PC-9 (cell line): ENCODE measurements at regions not wholly inside any gene's neighbourhood (a gene's known extent, or its start where the extent isn't known, plus 50 kb on each side); places are given as distances from the start of the nearest gene placed in this dataset.

Experiments used
- BruUV-seq: library from RNA; stranded (reverse); fragments of 400-500 nt; replicated peaks from 2 replicates; lab custom pipeline; 2021; lab: Mats Ljungman, UMichigan
- CTCF ChIA-PET: fragments of 300-600 bp; sonication (Branson Sonifier 250); formaldehyde crosslinking; loops from one replicate; lab custom pipeline; 2022; ENCODE audit warnings: antibody characterized with exemption; lab: Charles Lee
- POLR2A ChIA-PET: fragments of 300-600 bp; sonication (Branson Sonifier 250); formaldehyde crosslinking; loops from one replicate; lab custom pipeline; 2022; ENCODE audit warnings: antibody characterized with exemption; ENCODE audit not compliant: unreplicated experiment; lab: Charles Lee
- DNase-seq, 2 experiments: peaks; one replicate each; pipeline versions ENCODE4 v3.0.0 to v3.0.0-alpha.2; 2015 to 2022; ENCODE audit warnings: mixed read lengths in 1 of 2
- H2AFZ ChIP-seq: fragments of 200-600 bp; sonication (generic); 2 replicates; pipeline ENCODE4 v1.8.1; 2017; ENCODE audit warnings: antibody characterized with exemption
- H3F3A ChIP-seq: fragments of 200-600 bp; sonication (generic); 2 replicates; pipeline ENCODE4 v1.8.1; 2017; ENCODE audit warnings: antibody characterized with exemption, mild to moderate bottlenecking, low read depth; ENCODE audit not compliant: insufficient read depth
- H3K27ac ChIP-seq: fragments of 200-600 bp; sonication (generic); 2 replicates; pipeline ENCODE4 v1.6.1; 2016; ENCODE audit warnings: mixed run types
- H3K27me3 ChIP-seq: fragments of 200-600 bp; sonication (generic); 2 replicates; pipeline ENCODE4 v1.6.1; 2016; ENCODE audit warnings: low read depth, mixed run types; ENCODE audit not compliant: insufficient read depth
- H3K36me3 ChIP-seq: fragments of 200-600 bp; sonication (generic); 2 replicates; pipeline ENCODE4 v1.6.1; 2016; ENCODE audit warnings: low read depth, mixed run types
- H3K4me1 ChIP-seq: fragments of 200-600 bp; sonication (generic); replicated peaks from 2 replicates; pipeline ENCODE4 v1.6.1; 2016; ENCODE audit warnings: mixed run types; ENCODE audit not compliant: insufficient read depth
- H3K4me2 ChIP-seq: fragments of 200-600 bp; sonication (generic); 2 replicates; pipeline ENCODE4 v1.6.1; 2017; ENCODE audit warnings: mixed run types
- H3K4me3 ChIP-seq: fragments of 200-600 bp; sonication (generic); 2 replicates; pipeline ENCODE4 v1.6.1; 2016; ENCODE audit warnings: mixed run types
- H3K79me2 ChIP-seq: fragments of 200-600 bp; sonication (generic); 2 replicates; pipeline ENCODE4 v1.6.1; 2017; ENCODE audit warnings: low read depth, mixed run types
- H3K9me2 ChIP-seq: fragments of 200-600 bp; sonication (generic); 2 replicates; pipeline ENCODE4 v1.8.1; 2017; ENCODE audit warnings: mild to moderate bottlenecking; ENCODE audit not compliant: insufficient read depth
- H3K9me3 ChIP-seq: fragments of 200-600 bp; sonication (generic); 2 replicates; pipeline ENCODE4 v1.8.1; 2016; ENCODE audit warnings: low read depth; ENCODE audit not compliant: insufficient read depth
- H4K20me1 ChIP-seq: fragments of 200-600 bp; sonication (generic); 2 replicates; pipeline ENCODE4 v1.8.1; 2017; ENCODE audit not compliant: insufficient read depth
- CTCF ChIP-seq: fragments of 200-600 bp; sonication (generic); conservative IDR thresholded peaks from 2 replicates; pipeline ENCODE4 v1.6.1; 2017; ENCODE audit warnings: mixed run types, antibody characterized with exemption, mild to moderate bottlenecking, moderate library complexity
- EZH2 ChIP-seq: fragments of 200-600 bp; sonication (generic); IDR thresholded peaks from 2 replicates; pipeline ENCODE4 v1.8.0; 2017; ENCODE audit warnings: antibody characterized with exemption, low read depth
- intact Hi-C: fragments of 100-400 bp; cut with micrococcal nuclease; formaldehyde crosslinking; loops from one replicate; pipeline ENCODE4 v1.10.0; 2022; ENCODE audit not compliant: unreplicated experiment

GRCh38 chr14:29518335-29518734, 409.3 kb downstream of the PRKD1 start:
- H3K9me3 ChIP-seq, result no peaks in the 10 kb centered on the region
- H3K27ac ChIP-seq, result no peak overlapping the region
- ChIA-PET CTCF (no interaction called here), POLR2A (no interaction called here)
- no TSS peak for BruUV-seq
- no peak for DNase-seq
- no peaks in the 10 kb centered on the region for H3F3A ChIP-seq
- TF ChIP-seq EZH2, result no peak
- TF ChIP-seq CTCF, result peak; percentile 31; the same call in 1 of the 2 replicates
- no peaks in the 10 kb centered on the region for H3K36me3 ChIP-seq
- no peaks in the 10 kb centered on the region for H4K20me1 ChIP-seq
- no peaks in the 10 kb centered on the region for H3K27me3 ChIP-seq
- intact Hi-C loops, result loop anchor here (10.0 kb wide), 1 partner anchor 304 kb away; no protein-coding TSS in a partner anchor
- no peak overlapping the region for H2AFZ ChIP-seq
- H3K4me3 ChIP-seq, result no peak overlapping the region
- H3K4me1 ChIP-seq, result no peaks in the 10 kb centered on the region
- no peaks in the 10 kb centered on the region for H3K9me2 ChIP-seq
- no peaks in the 10 kb centered on the region for H3K79me2 ChIP-seq
- H3K4me2 ChIP-seq, result no peak overlapping the region

- DNase-seq, result no peak
- intact Hi-C loops, result loop anchor here (10.0 kb wide), 1 partner anchor 497 kb away; no protein-coding TSS in a partner anchor
Measured at GRCh38 chr14:29521526-29522137, 406.0 kb downstream of the PRKD1 start.

More at GRCh38 chr14:29521526-29522137, 406.0 kb downstream of the PRKD1 start:
- Histone ChIP-seq H4K20me1 (no peaks in the 10 kb centered on the region), H3K36me3 (no peaks in the 10 kb centered on the region), H3K9me2 (no peaks in the 10 kb centered on the region), H3K79me2 (no peaks in the 10 kb centered on the region), H3K4me3 (no peak overlapping the region), H3F3A (no peaks in the 10 kb centered on the region), H3K9me3 (no peaks in the 10 kb centered on the region), H3K4me2 (no peak overlapping the region), H2AFZ (no peak overlapping the region), H3K27ac (no peak overlapping the region), H3K27me3 (no peaks in the 10 kb centered on the region), H3K4me1 (no peaks in the 10 kb centered on the region)
- no TSS peak for BruUV-seq
- ChIA-PET CTCF (no interaction called here), POLR2A (no interaction called here)
- peak; percentile 39; the same call in 1 of the 2 replicates for TF ChIP-seq CTCF
- no peak for TF ChIP-seq EZH2
